GM12878 (cell line): ENCODE measurements at regions not wholly inside any gene's neighbourhood (a gene's known extent, or its start where the extent isn't known, plus 50 kb on each side); places are given as distances from the start of the nearest gene placed in this dataset.

Experiments used
- ATAC-seq: fragments of 200-7000 bp; cut with Tn5 transposase; 3 replicates; pipeline ENCODE4 v1.9.1; 2020; ENCODE audit warnings: mild to moderate bottlenecking, moderate library complexity
- BruUV-seq: library from RNA; stranded (reverse); fragments of 400-500 nt; replicated peaks from 2 replicates; lab custom pipeline; 2021; lab: Mats Ljungman, UMichigan
- CTCF ChIA-PET: fragments of 300-600 bp; sonication (Branson Sonifier 250); formaldehyde crosslinking; extraction: SDS; loops from one replicate; lab custom pipeline; 2021; ENCODE audit warnings: inconsistent platforms; lab: Yijun Ruan, JAX
- POLR2A ChIA-PET: fragments of 350-600 bp; formaldehyde crosslinking; extraction: SDS; loops from one replicate; lab custom pipeline; 2021; ENCODE audit warnings: inconsistent platforms; lab: Charles Lee
- RAD21 ChIA-PET: fragments of 300-600 bp; sonication (Branson Sonifier 250); formaldehyde crosslinking; loops from one replicate; lab custom pipeline; 2023; ENCODE audit warnings: antibody characterized with exemption; ENCODE audit not compliant: unreplicated experiment; lab: Charles Lee
- SMC1A ChIA-PET: fragments of 300-600 bp; sonication (Branson Sonifier 250); formaldehyde crosslinking; loops from one replicate; lab custom pipeline; 2023; ENCODE audit not compliant: unreplicated experiment, uncharacterized antibody; lab: Charles Lee
- DNase-seq: peaks from one replicate; pipeline ENCODE4 v3.0.0-alpha.2; 2011; ENCODE audit warnings: low read depth, low spot score
- FAIRE-seq: peaks from 3 replicates; lab custom pipeline; 2011; peaks lifted over from hg19 to GRCh38; lab: Jason Lieb, UNC
- H2AFZ ChIP-seq: 2 replicates; pipeline ENCODE4 v1.6.0; 2011; ENCODE audit warnings: low read depth, low read length, control low read depth; ENCODE audit not compliant: control insufficient read depth
- H3K27ac ChIP-seq: 2 replicates; pipeline ENCODE4 v1.5.1; 2011; ENCODE audit warnings: control low read depth; ENCODE audit not compliant: control insufficient read depth, insufficient read depth
- H3K27me3 ChIP-seq, 2 experiments: replicated peaks in 1 of 2; 2 replicates each; pipeline versions ENCODE4 v1.6.0 to v1.6.1; 2011; ENCODE audit warnings: low read length in 1 of 2; ENCODE audit not compliant: control insufficient read depth in 2 of 2, insufficient read depth in 2 of 2
- H3K36me3 ChIP-seq, 2 experiments: 2 replicates each; pipeline ENCODE4 v1.5.1; 2011; ENCODE audit warnings: low read length in 1 of 2; ENCODE audit not compliant: control insufficient read depth in 2 of 2, insufficient read depth in 2 of 2
- H3K4me1 ChIP-seq: 2 replicates; pipeline ENCODE4 v1.6.1; 2011; ENCODE audit warnings: mild to moderate bottlenecking, low read length, moderate library complexity, mixed read lengths; ENCODE audit not compliant: control insufficient read depth, insufficient read depth
- H3K4me2 ChIP-seq: 2 replicates; pipeline ENCODE4 v1.6.0; 2011; ENCODE audit warnings: control low read depth; ENCODE audit not compliant: control insufficient read depth, insufficient read depth
- H3K4me3 ChIP-seq: fragments of 200-600 bp; sonication (generic); 2 replicates; pipeline ENCODE4 v1.5.1; 2016
- H3K79me2 ChIP-seq: 2 replicates; pipeline ENCODE4 v1.6.0; 2011; ENCODE audit warnings: low read length; ENCODE audit not compliant: control insufficient read depth, insufficient read depth
- H3K9ac ChIP-seq: 2 replicates; pipeline ENCODE4 v1.8.0; 2011; ENCODE audit warnings: low read length, control low read depth, mixed read lengths; ENCODE audit not compliant: control insufficient read depth, insufficient read depth
- H3K9me3 ChIP-seq: replicated peaks from 3 replicates; pipeline ENCODE4 v1.5.1; 2011; ENCODE audit warnings: mild to moderate bottlenecking, low read length; ENCODE audit not compliant: control insufficient read depth, insufficient read depth
- H4K20me1 ChIP-seq: 2 replicates; pipeline ENCODE4 v1.6.0; 2011; ENCODE audit not compliant: control insufficient read depth, insufficient read depth
- CREB1 ChIP-seq: IDR thresholded peaks from 2 replicates; pipeline ENCODE4 v1.6.1; 2012; ENCODE audit warnings: low read depth, mild to moderate bottlenecking, inconsistent platforms
- ESRRA ChIP-seq: IDR thresholded peaks from 2 replicates; pipeline ENCODE4 v1.6.1; 2012; ENCODE audit warnings: mild to moderate bottlenecking, low read length, improper control_type of control experiment
- FOS ChIP-seq: IDR thresholded peaks from 3 replicates; pipeline ENCODE4 v1.6.1; 2011; ENCODE audit warnings: borderline replicate concordance; ENCODE audit not compliant: insufficient read length; ENCODE audit errors: extremely low read depth
- GATAD2B ChIP-seq: fragments of 450-650 bp; conservative IDR thresholded peaks from 2 replicates; pipeline ENCODE4 v1.6.1; 2017; ENCODE audit warnings: low read depth, mild to moderate bottlenecking, moderate library complexity
- HDGF ChIP-seq: fragments of 450-650 bp; IDR thresholded peaks from 2 replicates; pipeline ENCODE4 v1.6.1; 2016; ENCODE audit warnings: antibody characterized with exemption
- JUND ChIP-seq: IDR thresholded peaks from 2 replicates; pipeline ENCODE4 v1.6.1; 2012; ENCODE audit warnings: low read depth, mild to moderate bottlenecking, low read length, improper control_type of control experiment, moderate library complexity
- KAT2A ChIP-seq: conservative IDR thresholded peaks from 2 replicates; pipeline ENCODE4 v1.6.1; 2011; ENCODE audit warnings: low read depth, low read length; ENCODE audit not compliant: control insufficient read depth
- LARP7 ChIP-seq: fragments of 450-650 bp; IDR thresholded peaks from 2 replicates; pipeline ENCODE4 v1.6.1; 2017; ENCODE audit warnings: mild to moderate bottlenecking
- POLR2AphosphoS2 ChIP-seq: IDR thresholded peaks from 2 replicates; pipeline ENCODE4 v1.6.1; 2011; ENCODE audit warnings: low read depth, mild to moderate bottlenecking, low read length, improper control_type of control experiment, moderate library complexity
- TARDBP ChIP-seq: IDR thresholded peaks from 2 replicates; pipeline ENCODE4 v1.6.1; 2016; ENCODE audit warnings: borderline replicate concordance
- WGBS: methylation state at CpG from one replicate; pipeline ENCODE4 v1.1.6; 2016; ENCODE audit warnings: low lambda C conversion rate; ENCODE audit not compliant: insufficient replicate concordance, insufficient coverage; ENCODE audit errors: missing lambda C conversion rate; 5-methylcytosine and 5-hydroxymethylcytosine counted together
- in situ Hi-C: fragments of 300-500 bp; cut with MboI; formaldehyde crosslinking; loops from 9 replicates; pipeline ENCODE4 v1.14.3; 2018; ENCODE audit warnings: mixed read lengths
- intact Hi-C: fragments of 100-400 bp; cut with micrococcal nuclease; formaldehyde crosslinking; loops from one replicate; pipeline ENCODE4 v1.14.2; 2022; ENCODE audit not compliant: unreplicated experiment

GRCh38 chr15:37262922-37263608 is 162.7 kb upstream of the MEIS2 start:
- ChIA-PET POLR2A (no interaction called here), CTCF (no interaction called here), SMC1A (interaction anchor here (0.8 kb wide), 1 partner anchor 47 kb away, joined by 3 read pairs; no protein-coding TSS in a partner anchor), RAD21 (no interaction called here)
- Histone ChIP-seq H3K4me3 (no peak overlapping the region), H3K27me3 (no peaks in the 10 kb centered on the region), H3K79me2 (no peaks in the 10 kb centered on the region), H3K27ac (no peak overlapping the region), H3K9me3 (no peaks in the 10 kb centered on the region), H4K20me1 (no peaks in the 10 kb centered on the region), H3K4me1 (no peaks in the 10 kb centered on the region), H3K4me2 (no peak overlapping the region), H3K36me3 (no peaks in the 10 kb centered on the region), H3K9ac (no peak overlapping the region), H2AFZ (no peak overlapping the region)
- no peak for FAIRE-seq
- no peak for DNase-seq
- TF ChIP-seq LARP7 (no peak), KAT2A (no peak), GATAD2B (no peak), ESRRA (no peak), JUND (no peak), POLR2AphosphoS2 (no peak), FOS (no peak), CREB1 (no peak), HDGF (no peak), TARDBP (no peak)
- WGBS = 21% methylated on average over 3 of the region's 3 CpGs
- intact Hi-C loops (no loop called here), in situ Hi-C loops (no loop called here)
- ATAC-seq = no peak
- BruUV-seq = no TSS peak
